SW480 (cell line): ENCODE measurements at regions not wholly inside any gene's neighbourhood (a gene's known extent, or its start where the extent isn't known, plus 50 kb on each side); places are given as distances from the start of the nearest gene placed in this dataset.

Experiments used
- DNase-seq: peaks from one replicate; pipeline ENCODE4 v3.0.0-alpha.2; 2016; ENCODE audit warnings: low spot score

DNA sequence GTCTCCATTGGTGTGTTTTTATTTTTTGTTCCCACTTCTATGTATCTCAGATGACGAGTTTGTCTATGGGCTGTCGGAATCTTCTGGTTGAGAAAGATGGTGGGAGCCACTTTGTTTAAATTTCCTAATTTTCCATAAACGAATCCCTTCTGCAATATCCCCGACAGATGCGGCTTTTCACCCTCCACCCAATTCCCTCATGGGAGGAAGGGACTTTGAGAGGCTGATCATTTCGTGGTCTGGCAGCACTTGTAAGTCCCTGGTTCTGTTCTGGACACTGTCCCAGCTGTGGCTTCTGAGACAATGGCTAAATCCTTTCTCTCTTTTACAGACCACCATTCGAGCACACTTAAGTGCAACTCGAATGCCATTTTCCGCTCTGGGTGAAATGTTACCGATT lies 72.2 kb upstream of the PUDP start:
- no peak for DNase-seq

GRCh38 chrX:7219153-7219705 lies 71.3 kb upstream of the PUDP start:
- DNase-seq = no peak

GRCh38 chrX:7218321-7219152 lies 70.6 kb upstream of the PUDP start:
- DNase-seq = no peak

- no peak for DNase-seq
Observed at GRCh38 chrX:7216981-7217587, 69.1 kb upstream of the PUDP start.

GRCh38 chrX:7215842-7216241 lies 67.9 kb upstream of the PUDP start:
- DNase-seq = no peak

DNA sequence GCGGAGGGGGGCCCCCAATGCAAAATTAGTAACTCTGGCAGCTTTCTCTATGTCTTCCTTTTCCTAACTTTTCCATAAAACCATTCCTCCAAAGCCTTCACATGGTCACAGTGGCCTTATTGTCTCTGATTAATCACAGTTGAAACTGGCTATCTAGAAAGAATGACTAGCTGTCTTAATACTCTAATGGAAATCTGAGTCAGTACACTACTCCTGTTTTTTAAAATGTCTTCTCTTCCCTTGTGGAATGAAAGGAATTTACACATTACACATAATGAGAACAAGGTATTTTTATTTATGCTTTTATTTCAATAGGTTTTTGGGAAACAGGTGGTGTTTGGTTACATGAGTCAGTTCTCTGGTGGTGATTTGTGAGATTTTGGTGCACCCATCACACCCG lies 66.3 kb upstream of the PUDP start:
- DNase-seq = no peak

DNA sequence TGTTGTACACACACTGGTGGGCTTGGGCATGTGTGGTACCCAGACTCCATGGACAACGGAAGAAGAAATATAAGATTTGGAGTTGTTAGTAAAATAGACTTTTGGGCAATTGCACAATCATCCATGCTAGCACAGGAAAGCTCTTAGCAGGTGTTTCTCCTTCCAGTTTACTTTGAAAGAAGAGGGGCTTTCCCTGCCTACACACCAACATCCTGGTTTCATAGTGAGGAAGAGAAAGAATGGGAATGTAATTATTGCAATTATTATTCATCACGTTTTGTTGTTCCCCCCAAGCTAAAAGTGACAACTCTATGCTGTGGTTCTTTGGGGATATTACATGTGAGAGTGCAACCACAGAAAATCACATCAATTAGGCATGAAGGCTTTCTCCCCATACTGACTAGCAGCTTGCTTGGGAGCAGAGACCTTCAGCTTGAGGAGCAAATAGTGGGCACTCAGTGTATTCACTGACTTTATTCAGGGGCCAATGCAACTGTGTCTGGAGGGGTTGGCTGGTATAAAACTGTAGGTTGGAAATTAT lies 57.2 kb upstream of the PUDP start:
- no peak for DNase-seq

DNA sequence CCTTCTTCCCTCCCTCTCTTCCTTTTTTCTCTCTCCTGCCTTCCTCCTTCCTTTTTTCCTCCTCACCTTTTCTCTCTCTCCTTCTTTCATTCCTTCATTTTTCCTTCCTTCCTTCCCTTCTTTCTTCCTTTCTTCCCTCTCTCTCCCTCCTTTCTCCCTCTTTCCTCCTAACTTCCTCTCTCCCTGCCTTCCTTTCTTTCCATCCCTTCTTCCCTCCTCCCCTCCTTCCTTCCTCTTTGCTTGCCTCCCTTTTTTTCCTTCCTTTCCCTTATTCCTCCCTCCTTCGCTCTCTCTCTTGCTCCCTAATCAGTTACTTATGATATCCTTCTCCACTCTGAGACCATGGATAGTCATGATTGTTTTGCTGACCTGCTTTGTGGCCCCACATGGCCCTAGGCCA lies 56.7 kb upstream of the PUDP start:
- no peak for DNase-seq

- no peak for DNase-seq
Observed at GRCh38 chrX:7202206-7202605, 54.3 kb upstream of the PUDP start.

DNA sequence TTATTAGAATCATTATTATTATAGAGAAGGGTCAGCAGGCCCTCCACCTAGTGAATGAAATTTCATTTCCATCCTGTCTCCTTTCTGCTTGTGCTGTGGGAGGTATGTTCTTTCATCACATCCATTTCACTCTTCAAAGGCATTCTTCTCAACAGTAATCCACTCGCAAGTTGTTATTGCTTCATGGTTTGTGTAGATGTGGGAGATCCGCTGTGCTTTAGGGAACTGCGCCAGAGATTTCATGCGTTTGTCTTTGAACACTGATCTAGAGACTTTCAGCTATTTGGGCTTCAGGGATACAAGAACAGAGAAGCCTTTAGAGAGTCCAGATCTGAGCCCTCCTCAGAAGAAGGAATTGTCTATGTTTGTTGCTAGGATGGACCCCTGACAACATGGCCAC lies 53.5 kb upstream of the PUDP start:
- no peak for DNase-seq

DNA sequence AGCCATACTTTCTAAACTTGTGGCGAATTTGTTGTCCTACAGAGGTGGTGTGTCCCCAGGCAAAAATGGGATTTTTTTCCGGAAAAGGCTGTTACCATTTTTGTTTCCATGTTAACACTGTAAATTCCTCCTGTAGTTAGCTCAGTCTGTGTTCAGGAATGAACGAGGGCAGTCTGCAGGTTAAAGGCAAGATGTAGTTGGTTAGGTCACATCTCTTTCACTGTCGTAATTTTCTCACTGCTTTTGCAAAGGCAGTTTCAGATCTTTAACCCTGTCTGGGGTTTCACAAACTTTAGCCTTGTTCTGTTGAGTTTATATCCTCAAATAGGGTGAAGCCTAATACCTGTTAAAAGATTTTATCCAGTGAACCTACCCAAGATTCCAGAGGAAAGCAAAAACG lies 50.5 kb upstream of the PUDP start:
- no peak for DNase-seq
